GM19238 (cell line): ENCODE measurements at regions not wholly inside any gene's neighbourhood (a gene's known extent, or its start where the extent isn't known, plus 50 kb on each side); places are given as distances from the start of the nearest gene placed in this dataset.
"Not testable (repeated sequence)": the region's sequence is repeated elsewhere in the genome, so short reads cannot be mapped to it uniquely, and the experiment has no call there.

ENCODE experiments used
- DNase-seq: peaks from one replicate; pipeline ENCODE4 v3.0.0; 2011; ENCODE audit warnings: low spot score; ENCODE audit not compliant: insufficient read length

GRCh38 chr15:61342390-61342789 lies 113.3 kb upstream of the RORA start:
- no peak for DNase-seq

- no peak for DNase-seq
Measured at GRCh38 chr15:61339516-61339915, 110.4 kb upstream of the RORA start.

- DNase-seq: no peak
Measured at GRCh38 chr15:61337541-61337940, 108.4 kb upstream of the RORA start.

GRCh38 chr15:61336026-61336638 lies 107.0 kb upstream of the RORA start:
- no peak for DNase-seq

- not testable (repeated sequence) for DNase-seq
Measured at GRCh38 chr15:61334714-61335113, 105.6 kb upstream of the RORA start.

GRCh38 chr15:61331019-61331418 lies 101.9 kb upstream of the RORA start:
- no peak for DNase-seq

GRCh38 chr15:61327019-61327631 lies 98.0 kb upstream of the RORA start:
- peak; percentile 8 for DNase-seq

- DNase-seq: no peak
Measured at GRCh38 chr15:61319892-61320291, 90.8 kb upstream of the RORA start.

- no peak for DNase-seq
Measured at GRCh38 chr15:61318802-61319525, 89.9 kb upstream of the RORA start.

GRCh38 chr15:61318301-61318700 lies 89.2 kb upstream of the RORA start:
- DNase-seq: no peak

- DNase-seq: no peak
Measured at GRCh38 chr15:61315471-61315870, 86.4 kb upstream of the RORA start.

- DNase-seq: no peak
Measured at GRCh38 chr15:61314427-61314826, 85.3 kb upstream of the RORA start.

- DNase-seq: no peak
Measured at GRCh38 chr15:61309617-61310016, 80.5 kb upstream of the RORA start.

GRCh38 chr15:61309031-61309511 lies 80.0 kb upstream of the RORA start:
- DNase-seq: no peak

GRCh38 chr15:61308437-61308836 lies 79.3 kb upstream of the RORA start:
- no peak for DNase-seq

- DNase-seq: no peak
Measured at GRCh38 chr15:61307474-61307873, 78.4 kb upstream of the RORA start.

- DNase-seq: no peak
Measured at GRCh38 chr15:61301701-61302100, 72.6 kb upstream of the RORA start.

GRCh38 chr15:61299075-61299763 lies 70.1 kb upstream of the RORA start:
- DNase-seq: no peak

- no peak for DNase-seq
Measured at GRCh38 chr15:61295239-61295638, 66.1 kb upstream of the RORA start.

GRCh38 chr15:61282661-61283060 lies 53.6 kb upstream of the RORA start:
- DNase-seq: no peak

- DNase-seq: no peak
Measured at GRCh38 chr15:61281328-61281727, 52.2 kb upstream of the RORA start.
